ENCODE measurements at regions not wholly inside any gene's neighbourhood (a gene's known extent, or its start where the extent isn't known, plus 50 kb on each side); places are given as distances from the start of the nearest gene placed in this dataset.
A peak's percentile ranks its signal among the peaks of the same experiment; 100 is the strongest.

GRCh38 chr9:121561385-121562222 lies 62.0 kb upstream of the GGTA1 start:
- no peaks in the 10 kb centered on the region for H3K9me3 ChIP-seq (ENCODE audit: control insufficient read depth, insufficient read depth, low read length)
- no peaks in the 10 kb centered on the region for H3K27me3 ChIP-seq (ENCODE audit: control insufficient read depth, insufficient read depth, low read length)
- WGBS (ENCODE audit: insufficient coverage), result 80% methylated on average over 7 of the region's 7 CpGs
- DNase-seq (ENCODE audit: low read depth in 4 of 6, low spot score in 6 of 6), result no peak
- no peak overlapping the region for H3K4me3 ChIP-seq (ENCODE audit: low read depth, low read length)
- H3K27ac ChIP-seq (ENCODE audit: low read depth, low read length), result no peak overlapping the region
- H3K4me1 ChIP-seq (ENCODE audit: control insufficient read depth, insufficient read depth, low read length), result peaks cover 35% of the 10 kb centered on the region
- no peaks in the 10 kb centered on the region for H3K36me3 ChIP-seq (ENCODE audit: control insufficient read depth, insufficient read depth, low read length)

GRCh38 chr9:121562301-121562700 lies 62.7 kb upstream of the GGTA1 start:
- 90% methylated on average over 6 of the region's 6 CpGs for WGBS (ENCODE audit: insufficient coverage)
- peaks cover 40% of the 10 kb centered on the region for H3K4me1 ChIP-seq (ENCODE audit: control insufficient read depth, insufficient read depth, low read length)

GRCh38 chr9:121563425-121563824 lies 63.8 kb upstream of the GGTA1 start:
- no peak overlapping the region for H3K27ac ChIP-seq (ENCODE audit: low read depth, low read length)
- DNase-seq (ENCODE audit: low read depth in 4 of 6, low spot score in 6 of 6), result no peak
- WGBS (ENCODE audit: insufficient coverage), result 91% methylated on average over 7 of the region's 8 CpGs
- H3K27me3 ChIP-seq (ENCODE audit: control insufficient read depth, insufficient read depth, low read length), result no peaks in the 10 kb centered on the region
- H3K36me3 ChIP-seq (ENCODE audit: control insufficient read depth, insufficient read depth, low read length), result no peaks in the 10 kb centered on the region
- H3K9me3 ChIP-seq (ENCODE audit: control insufficient read depth, insufficient read depth, low read length), result no peaks in the 10 kb centered on the region
- H3K4me3 ChIP-seq (ENCODE audit: low read depth, low read length), result no peak overlapping the region
- H3K4me1 ChIP-seq (ENCODE audit: control insufficient read depth, insufficient read depth, low read length), result peaks cover 40% of the 10 kb centered on the region

More at GRCh38 chr9:121562301-121562700, 62.7 kb upstream of the GGTA1 start:
- Histone ChIP-seq H3K27me3 (ENCODE audit: control insufficient read depth, insufficient read depth, low read length) (no peaks in the 10 kb centered on the region), H3K27ac (ENCODE audit: low read depth, low read length) (no peak overlapping the region), H3K36me3 (ENCODE audit: control insufficient read depth, insufficient read depth, low read length) (no peaks in the 10 kb centered on the region), H3K9me3 (ENCODE audit: control insufficient read depth, insufficient read depth, low read length) (no peaks in the 10 kb centered on the region), H3K4me3 (ENCODE audit: low read depth, low read length) (no peak overlapping the region)
- no peak for DNase-seq (ENCODE audit: low read depth in 4 of 6, low spot score in 6 of 6)

- Histone ChIP-seq H3K4me1 (ENCODE audit: control insufficient read depth, insufficient read depth, low read length) (peaks cover 41% of the 10 kb centered on the region), H3K4me3 (ENCODE audit: low read depth, low read length) (no peak overlapping the region), H3K36me3 (ENCODE audit: control insufficient read depth, insufficient read depth, low read length) (no peaks in the 10 kb centered on the region), H3K27me3 (ENCODE audit: control insufficient read depth, insufficient read depth, low read length) (no peaks in the 10 kb centered on the region), H3K27ac (ENCODE audit: low read depth, low read length) (no peak overlapping the region), H3K9me3 (ENCODE audit: control insufficient read depth, insufficient read depth, low read length) (no peaks in the 10 kb centered on the region)
- DNase-seq (ENCODE audit: low read depth in 4 of 6, low spot score in 6 of 6), result no peak
- WGBS (ENCODE audit: insufficient coverage), result 94% methylated on average over 5 of the region's 7 CpGs
These were observed 64.3 kb upstream of the GGTA1 start for GRCh38 chr9:121563881-121564460.

GRCh38 chr9:121564504-121565260 lies 65.0 kb upstream of the GGTA1 start:
- no peak for DNase-seq (ENCODE audit: low read depth in 4 of 6, low spot score in 6 of 6)
- H3K27ac ChIP-seq (ENCODE audit: low read depth, low read length), result no peak overlapping the region
- H3K36me3 ChIP-seq (ENCODE audit: control insufficient read depth, insufficient read depth, low read length), result no peaks in the 10 kb centered on the region
- H3K27me3 ChIP-seq (ENCODE audit: control insufficient read depth, insufficient read depth, low read length), result no peaks in the 10 kb centered on the region
- no peaks in the 10 kb centered on the region for H3K9me3 ChIP-seq (ENCODE audit: control insufficient read depth, insufficient read depth, low read length)
- no peak overlapping the region for H3K4me3 ChIP-seq (ENCODE audit: low read depth, low read length)
- peaks cover 46% of the 10 kb centered on the region for H3K4me1 ChIP-seq (ENCODE audit: control insufficient read depth, insufficient read depth, low read length)
- WGBS (ENCODE audit: insufficient coverage), result 79% methylated on average over 11 of the region's 11 CpGs

- peak overlapping the region; percentile 64 for H3K27ac ChIP-seq (ENCODE audit: low read depth, low read length)
- peak in 2 of 6 donors; percentile 73 to 80 for DNase-seq (ENCODE audit: low read depth in 4 of 6, low spot score in 6 of 6)
- H3K27me3 ChIP-seq (ENCODE audit: control insufficient read depth, insufficient read depth, low read length), result no peaks in the 10 kb centered on the region
- 29% methylated on average over 21 of the region's 27 CpGs for WGBS (ENCODE audit: insufficient coverage)
- peaks cover 46% of the 10 kb centered on the region for H3K4me1 ChIP-seq (ENCODE audit: control insufficient read depth, insufficient read depth, low read length)
- no peaks in the 10 kb centered on the region for H3K36me3 ChIP-seq (ENCODE audit: control insufficient read depth, insufficient read depth, low read length)
- no peaks in the 10 kb centered on the region for H3K9me3 ChIP-seq (ENCODE audit: control insufficient read depth, insufficient read depth, low read length)
- peak overlapping the region; percentile 6 for H3K4me3 ChIP-seq (ENCODE audit: low read depth, low read length)
These were observed 67.1 kb upstream of the GGTA1 start for GRCh38 chr9:121566481-121567465.

- 18% methylated on average over 17 of the region's 19 CpGs for WGBS (ENCODE audit: insufficient coverage)
- Histone ChIP-seq H3K4me3 (ENCODE audit: low read depth, low read length) (peak overlapping the region; percentile 6), H3K9me3 (ENCODE audit: control insufficient read depth, insufficient read depth, low read length) (no peaks in the 10 kb centered on the region), H3K27me3 (ENCODE audit: control insufficient read depth, insufficient read depth, low read length) (no peaks in the 10 kb centered on the region), H3K36me3 (ENCODE audit: control insufficient read depth, insufficient read depth, low read length) (no peaks in the 10 kb centered on the region), H3K27ac (ENCODE audit: low read depth, low read length) (peak overlapping the region; percentile 64), H3K4me1 (ENCODE audit: control insufficient read depth, insufficient read depth, low read length) (peaks cover 46% of the 10 kb centered on the region)
- peak in 2 of 6 donors; percentile 27 to 48 for DNase-seq (ENCODE audit: low read depth in 4 of 6, low spot score in 6 of 6)
These were observed 68.1 kb upstream of the GGTA1 start for GRCh38 chr9:121567500-121568342.

GRCh38 chr9:121568343-121569265 lies 69.0 kb upstream of the GGTA1 start:
- no peak overlapping the region for H3K4me3 ChIP-seq (ENCODE audit: low read depth, low read length)
- peaks cover 46% of the 10 kb centered on the region for H3K4me1 ChIP-seq (ENCODE audit: control insufficient read depth, insufficient read depth, low read length)
- peak in 2 of 6 donors; percentile 67 to 70 for DNase-seq (ENCODE audit: low read depth in 4 of 6, low spot score in 6 of 6)
- WGBS (ENCODE audit: insufficient coverage), result 41% methylated on average over 7 of the region's 9 CpGs
- H3K27ac ChIP-seq (ENCODE audit: low read depth, low read length), result peak overlapping the region; percentile 64
- H3K9me3 ChIP-seq (ENCODE audit: control insufficient read depth, insufficient read depth, low read length), result no peaks in the 10 kb centered on the region
- no peaks in the 10 kb centered on the region for H3K36me3 ChIP-seq (ENCODE audit: control insufficient read depth, insufficient read depth, low read length)
- H3K27me3 ChIP-seq (ENCODE audit: control insufficient read depth, insufficient read depth, low read length), result no peaks in the 10 kb centered on the region

All from spinal cord (tissue), 9 donors.